Stimulated activated CD4-positive, alpha-beta T cell treated with anti-CD3 and anti-CD28 coated beads, TNF-alpha, amount 100 ng/mL, for 4 hours (primary cell): ENCODE measurements at regions not wholly inside any gene's neighbourhood (a gene's known extent, or its start where the extent isn't known, plus 50 kb on each side); places are given as distances from the start of the nearest gene placed in this dataset.
"Not testable (repeated sequence)": the region's sequence is repeated elsewhere in the genome, so short reads cannot be mapped to it uniquely, and the experiment has no call there.

Source experiments
- DNase-seq, 3 experiments: peaks; one replicate each; pipeline ENCODE4 v3.0.0-alpha.2; 2020; ENCODE audit warnings: low read depth in 3 of 3

DNA sequence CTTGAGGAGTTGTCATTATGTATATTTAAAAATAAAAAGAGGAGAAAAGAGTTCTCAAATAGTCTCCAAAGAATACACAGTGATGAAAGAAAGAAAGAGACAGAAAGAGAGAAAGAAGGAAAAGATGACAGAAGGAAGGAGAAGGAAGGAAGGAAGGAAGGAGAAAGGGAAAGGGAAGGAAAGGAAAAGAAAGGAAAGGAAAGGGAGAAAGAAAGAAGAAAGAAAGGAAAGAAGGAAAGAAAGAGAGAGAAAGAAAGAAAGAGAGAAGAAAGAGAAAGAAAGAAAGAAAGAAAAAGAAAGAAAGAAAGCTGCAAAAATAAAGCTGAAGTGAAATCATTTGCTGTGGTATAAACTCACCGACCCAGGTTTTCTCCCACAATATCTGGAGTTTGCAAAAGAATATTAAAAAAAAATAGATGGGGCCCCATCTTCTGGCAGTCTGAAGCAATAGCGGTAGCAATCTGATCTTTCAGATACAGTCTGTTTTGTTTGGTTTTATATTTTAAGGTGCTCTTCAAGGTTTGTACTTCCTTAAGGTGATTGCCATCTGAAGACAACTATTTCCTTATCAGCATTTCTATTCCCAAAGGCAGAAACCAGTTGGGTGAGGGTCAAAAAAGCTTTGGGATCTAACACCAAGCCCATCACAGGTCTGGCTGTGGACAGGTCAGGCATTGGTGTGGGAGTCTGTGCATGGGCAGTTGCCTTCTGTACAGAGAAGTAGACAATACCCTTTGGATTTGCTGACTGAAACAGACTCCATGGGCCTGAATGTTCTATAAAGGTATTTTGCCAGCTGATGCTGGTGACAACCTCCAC lies 160.4 kb downstream of the CPEB2 start:
- no peak for DNase-seq

GRCh38 chr4:15163284-15163645 lies 161.0 kb downstream of the CPEB2 start:
- DNase-seq: no peak

GRCh38 chr4:15164571-15164970 lies 162.3 kb downstream of the CPEB2 start:
- DNase-seq: no peak

- DNase-seq: no peak
Measured at GRCh38 chr4:15167743-15168142, 165.5 kb downstream of the CPEB2 start.

GRCh38 chr4:15168759-15169158 lies 166.5 kb downstream of the CPEB2 start:
- DNase-seq: no peak

GRCh38 chr4:15171725-15172124 lies 169.4 kb downstream of the CPEB2 start:
- no peak for DNase-seq

DNA sequence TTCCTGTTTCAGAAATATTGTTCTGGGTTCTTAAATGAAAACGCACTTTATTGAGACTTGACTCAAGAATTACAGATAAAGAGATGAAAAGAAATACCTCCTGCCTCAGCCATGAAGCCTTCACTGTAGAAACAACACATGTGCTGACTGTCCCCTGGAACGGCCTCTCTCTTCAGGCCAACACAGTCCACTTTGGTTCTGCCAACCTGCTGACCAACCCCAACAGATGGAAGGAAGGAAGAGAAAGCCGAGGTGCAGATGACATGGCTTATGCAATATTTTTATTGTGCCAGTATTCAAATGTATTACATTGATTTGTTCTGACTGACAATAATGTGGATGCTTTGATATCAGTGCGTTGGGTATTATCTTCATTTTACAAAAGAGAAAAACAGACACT lies 171.0 kb downstream of the CPEB2 start:
- no peak for DNase-seq

GRCh38 chr4:15174168-15174567 lies 171.9 kb downstream of the CPEB2 start:
- not testable (repeated sequence) for DNase-seq

- DNase-seq: not testable (repeated sequence)
Measured at GRCh38 chr4:15179842-15180241, 177.6 kb downstream of the CPEB2 start.

GRCh38 chr4:15182600-15183220 lies 180.4 kb downstream of the CPEB2 start:
- DNase-seq: no peak

GRCh38 chr4:15186149-15186548 lies 183.9 kb downstream of the CPEB2 start:
- no peak for DNase-seq

DNA sequence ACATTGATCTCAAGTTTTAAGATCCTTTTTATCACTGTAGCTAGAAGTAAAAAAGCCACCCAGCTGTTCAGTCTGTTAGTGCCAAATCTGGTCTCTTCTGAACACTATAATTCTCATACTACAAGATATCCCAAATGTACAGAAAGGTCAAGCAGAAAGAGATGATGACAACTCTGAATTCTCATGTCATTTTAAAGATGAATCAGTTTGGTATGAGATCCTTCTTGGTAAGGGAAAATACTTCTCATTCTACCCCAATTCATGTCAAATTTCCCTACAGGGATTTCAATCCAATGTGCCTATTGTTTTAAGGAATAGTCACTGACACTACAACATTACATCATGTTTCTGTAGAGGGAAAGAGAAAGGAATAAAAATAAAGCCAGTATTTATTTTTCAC lies 184.5 kb downstream of the CPEB2 start:
- DNase-seq: no peak

DNA sequence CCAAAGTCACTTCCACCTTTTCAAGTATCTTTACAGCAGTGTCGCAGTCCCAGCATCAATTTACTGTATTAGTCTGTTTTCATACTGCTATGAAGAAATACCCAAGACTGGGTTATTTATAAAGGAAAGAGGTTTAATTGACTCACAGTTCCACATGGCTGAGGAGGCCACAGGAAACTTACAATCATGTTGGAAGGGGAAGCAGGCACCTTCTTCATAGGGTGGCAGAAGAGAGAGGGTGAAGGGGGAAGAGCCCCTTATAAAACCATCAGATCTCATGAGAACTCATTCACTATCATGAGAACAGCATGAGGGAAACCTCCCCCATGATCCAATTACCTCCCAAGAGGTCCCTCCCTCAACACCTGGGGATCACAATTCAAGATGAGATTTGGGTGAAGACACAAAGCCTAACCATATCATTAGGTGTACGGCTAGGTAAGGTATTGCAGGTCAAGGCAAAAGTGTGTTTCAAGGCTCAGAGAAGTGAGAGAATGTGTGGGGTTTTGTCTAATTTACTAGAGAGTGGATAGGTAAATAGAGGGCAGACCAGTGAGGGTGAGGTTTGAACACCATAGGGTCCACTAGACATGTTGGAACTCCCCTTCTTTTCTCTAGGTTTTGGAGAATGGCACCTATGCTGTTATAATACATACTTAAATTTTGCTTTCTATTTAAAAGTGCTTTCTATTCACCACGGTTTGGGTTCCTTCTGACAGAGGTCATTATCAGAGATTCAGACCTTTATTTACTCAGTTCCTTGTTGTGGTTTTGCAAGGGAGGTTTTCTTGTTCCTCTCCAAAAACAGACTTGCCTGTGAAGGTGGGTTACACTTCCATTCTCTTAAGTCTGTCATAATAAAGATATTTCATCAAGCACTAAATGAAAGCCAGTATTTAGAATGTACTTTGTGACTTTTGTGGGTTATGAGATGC lies 186.6 kb downstream of the CPEB2 start:
- DNase-seq: no peak

GRCh38 chr4:15194520-15194919 lies 192.2 kb downstream of the CPEB2 start:
- no peak for DNase-seq

GRCh38 chr4:15197005-15197404 lies 194.7 kb downstream of the CPEB2 start:
- no peak for DNase-seq

- no peak for DNase-seq
Measured at GRCh38 chr4:15198070-15198727, 195.9 kb downstream of the CPEB2 start.

DNA sequence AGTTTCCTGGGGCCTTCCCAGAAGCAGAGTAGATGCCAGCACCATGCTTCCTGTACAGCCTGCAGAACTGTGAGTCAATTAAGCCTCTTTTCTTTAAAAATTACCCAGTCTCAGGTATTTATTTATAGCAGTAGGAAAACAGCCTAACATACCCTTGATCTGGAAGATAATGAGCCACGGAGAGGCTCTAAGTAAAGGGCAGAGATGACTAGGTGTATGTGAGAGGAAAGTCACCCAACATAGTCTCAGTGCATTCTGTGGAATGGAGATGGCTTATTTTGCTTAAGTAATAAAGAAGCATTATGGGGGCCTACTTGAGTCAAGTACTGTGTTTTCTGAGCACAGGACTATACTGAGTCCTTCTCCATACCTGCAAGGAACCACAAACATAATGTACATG lies 199.5 kb downstream of the CPEB2 start:
- no peak for DNase-seq

DNA sequence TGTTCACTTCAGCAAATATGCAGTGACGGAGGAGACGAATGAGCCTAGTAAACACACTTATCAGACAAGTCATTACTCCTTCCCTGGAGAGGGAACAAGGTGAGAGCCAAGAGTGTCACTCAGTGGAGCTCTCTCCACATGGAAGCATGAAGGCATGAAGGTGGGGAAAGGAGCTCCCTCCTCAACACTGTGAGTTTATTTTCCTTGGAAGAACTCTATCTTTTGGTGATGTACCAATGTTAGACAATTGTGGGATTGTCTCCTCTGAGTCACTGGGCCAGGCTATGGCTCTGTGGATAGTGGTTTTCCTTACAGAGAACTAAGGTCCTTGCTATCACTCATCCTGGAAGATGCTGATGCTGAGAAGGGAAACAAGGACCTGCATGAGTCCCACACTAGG lies 200.2 kb downstream of the CPEB2 start:
- no peak for DNase-seq

DNA sequence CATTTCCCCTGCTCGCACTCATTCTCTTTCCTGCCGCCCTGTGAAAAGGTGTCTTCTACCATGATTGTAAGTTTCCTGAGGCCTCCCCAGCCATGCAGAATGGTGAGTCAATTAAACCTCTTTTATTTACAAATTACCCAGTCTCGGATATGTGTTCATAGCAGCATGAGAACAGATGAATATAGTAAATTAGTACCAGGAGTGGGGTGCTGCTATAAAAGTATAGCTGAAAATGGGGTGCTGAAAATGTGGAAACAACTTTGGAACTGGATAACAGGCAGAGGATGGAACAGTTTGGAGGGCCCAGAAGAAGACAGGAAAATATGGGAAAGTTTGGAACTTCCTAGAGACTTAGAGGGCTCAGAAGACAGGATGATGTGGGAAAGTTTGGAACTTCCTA lies 204.2 kb downstream of the CPEB2 start:
- DNase-seq: not testable (repeated sequence)

GRCh38 chr4:15213302-15213970 lies 211.2 kb downstream of the CPEB2 start:
- DNase-seq: no peak

GRCh38 chr4:15215109-15215508 lies 212.7 kb upstream of the C1QTNF7 start:
- no peak for DNase-seq
